Adrenal gland (tissue), 5 donors: ENCODE measurements at regions not wholly inside any gene's neighbourhood (a gene's known extent, or its start where the extent isn't known, plus 50 kb on each side); places are given as distances from the start of the nearest gene placed in this dataset.

ENCODE experiments used
- POLR2A ChIP-seq, 2 donors: fragments of 450-650 bp; IDR thresholded peaks; one replicate each; pipeline ENCODE4 v1.6.1; 2017; ENCODE audit warnings: antibody characterized with exemption in 2 of 2, mild to moderate bottlenecking in 2 of 2, moderate library complexity in 1 of 2
- TF ChIP-seq, protein P1 (sequence below), 6 experiments: fragments of 450-650 bp in 4 of 6; fragments of 200-600 bp in 2 of 6; sonication (generic) in 1 of 6; IDR thresholded peaks; 1 replicate in 5 of 6; 2 replicates in 1 of 6; pipeline versions ENCODE4 v1.5.1 to v1.8.0; 2016 to 2021; ENCODE audit warnings: antibody characterized with exemption in 6 of 6, mild to moderate bottlenecking in 2 of 6, moderate library complexity in 1 of 6
- donor health status: DM: no; HTN: no; CAD: no.

DNA sequence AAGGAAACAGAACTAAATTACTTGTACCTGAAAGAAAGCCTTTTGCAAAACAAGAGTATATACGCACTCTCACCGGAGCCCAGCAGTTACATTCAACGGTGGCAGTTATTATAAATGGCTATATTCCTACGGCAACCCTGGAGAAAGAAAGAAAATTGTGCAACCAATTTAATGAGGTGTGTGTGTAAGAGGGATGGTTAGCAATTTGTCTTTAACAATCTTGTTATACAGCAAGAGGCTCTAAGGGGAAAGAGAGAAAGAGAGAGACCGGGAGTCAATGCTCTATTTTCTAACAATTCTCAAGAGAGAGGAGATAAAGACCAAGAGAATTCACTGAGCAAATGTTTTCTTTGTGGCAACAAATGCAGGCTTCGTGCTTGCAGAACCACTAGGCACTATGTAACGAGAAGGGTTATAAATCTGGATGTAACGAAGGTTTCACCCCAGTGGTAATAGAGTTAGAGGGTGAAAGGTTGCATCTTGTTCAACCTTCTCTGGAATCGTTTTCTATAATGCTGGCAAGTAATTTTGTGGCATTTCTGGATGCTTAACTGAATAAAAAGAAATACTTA lies 359.1 kb upstream of the SPRED2 start:
- TF ChIP-seq, protein P1, sequence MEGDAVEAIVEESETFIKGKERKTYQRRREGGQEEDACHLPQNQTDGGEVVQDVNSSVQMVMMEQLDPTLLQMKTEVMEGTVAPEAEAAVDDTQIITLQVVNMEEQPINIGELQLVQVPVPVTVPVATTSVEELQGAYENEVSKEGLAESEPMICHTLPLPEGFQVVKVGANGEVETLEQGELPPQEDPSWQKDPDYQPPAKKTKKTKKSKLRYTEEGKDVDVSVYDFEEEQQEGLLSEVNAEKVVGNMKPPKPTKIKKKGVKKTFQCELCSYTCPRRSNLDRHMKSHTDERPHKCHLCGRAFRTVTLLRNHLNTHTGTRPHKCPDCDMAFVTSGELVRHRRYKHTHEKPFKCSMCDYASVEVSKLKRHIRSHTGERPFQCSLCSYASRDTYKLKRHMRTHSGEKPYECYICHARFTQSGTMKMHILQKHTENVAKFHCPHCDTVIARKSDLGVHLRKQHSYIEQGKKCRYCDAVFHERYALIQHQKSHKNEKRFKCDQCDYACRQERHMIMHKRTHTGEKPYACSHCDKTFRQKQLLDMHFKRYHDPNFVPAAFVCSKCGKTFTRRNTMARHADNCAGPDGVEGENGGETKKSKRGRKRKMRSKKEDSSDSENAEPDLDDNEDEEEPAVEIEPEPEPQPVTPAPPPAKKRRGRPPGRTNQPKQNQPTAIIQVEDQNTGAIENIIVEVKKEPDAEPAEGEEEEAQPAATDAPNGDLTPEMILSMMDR (IDR thresholded peaks at IDR 0.05): no peak
- TF ChIP-seq POLR2A (IDR thresholded peaks at IDR 0.05): no peak
